Endothelial cell of umbilical vein (primary cell): ENCODE measurements at regions not wholly inside any gene's neighbourhood (a gene's known extent, or its start where the extent isn't known, plus 50 kb on each side); places are given as distances from the start of the nearest gene placed in this dataset.

Source experiments
- EZH2 ChIP-seq: IDR thresholded peaks from 2 replicates; pipeline ENCODE4 v1.6.1; 2012; ENCODE audit warnings: borderline replicate concordance, low read depth, mild to moderate bottlenecking, moderate library complexity, low read length, inconsistent platforms; ENCODE audit not compliant: severe bottlenecking
- FOS ChIP-seq: IDR thresholded peaks from 2 replicates; pipeline ENCODE4 v1.6.1; 2011; ENCODE audit warnings: mild to moderate bottlenecking, low read length, moderate library complexity, borderline replicate concordance; ENCODE audit not compliant: insufficient read depth
- GATA2 ChIP-seq: IDR thresholded peaks from 2 replicates; pipeline ENCODE4 v1.7.0; 2011; ENCODE audit warnings: low read depth, mild to moderate bottlenecking, moderate library complexity, mixed read lengths, low read length; ENCODE audit not compliant: insufficient read length, insufficient read depth
- JUN ChIP-seq: IDR thresholded peaks from 2 replicates; pipeline ENCODE4 v1.6.1; 2011; ENCODE audit warnings: borderline replicate concordance, low read depth; ENCODE audit not compliant: insufficient read length, insufficient read depth
- POLR2A ChIP-seq: IDR thresholded peaks from 2 replicates; pipeline ENCODE4 v1.6.1; 2012; ENCODE audit warnings: low read depth, mild to moderate bottlenecking, control low read depth, low read length
- POLR2AphosphoS5 ChIP-seq: IDR thresholded peaks from 2 replicates; pipeline ENCODE4 v1.6.1; 2012; ENCODE audit warnings: low read depth, mild to moderate bottlenecking, control low read depth, low read length, moderate library complexity; ENCODE audit not compliant: insufficient read depth
- TF ChIP-seq, protein P1 (sequence below), 2 donors: IDR thresholded peaks; 1 replicate in 1 of 2; 2 replicates in 1 of 2; pipeline ENCODE4 v1.5.1; 2011; ENCODE audit warnings: low read length in 2 of 2, mild to moderate bottlenecking in 2 of 2, moderate library complexity in 2 of 2, control low read depth in 1 of 2, inconsistent platforms in 1 of 2, low read depth in 1 of 2; ENCODE audit not compliant: insufficient read depth in 1 of 2; ENCODE audit errors: extremely low read depth in 1 of 2
- TF ChIP-seq, protein P2 (sequence below): IDR thresholded peaks from 2 replicates; pipeline ENCODE4 v1.6.1; 2011; ENCODE audit not compliant: insufficient read depth, insufficient read length

DNA sequence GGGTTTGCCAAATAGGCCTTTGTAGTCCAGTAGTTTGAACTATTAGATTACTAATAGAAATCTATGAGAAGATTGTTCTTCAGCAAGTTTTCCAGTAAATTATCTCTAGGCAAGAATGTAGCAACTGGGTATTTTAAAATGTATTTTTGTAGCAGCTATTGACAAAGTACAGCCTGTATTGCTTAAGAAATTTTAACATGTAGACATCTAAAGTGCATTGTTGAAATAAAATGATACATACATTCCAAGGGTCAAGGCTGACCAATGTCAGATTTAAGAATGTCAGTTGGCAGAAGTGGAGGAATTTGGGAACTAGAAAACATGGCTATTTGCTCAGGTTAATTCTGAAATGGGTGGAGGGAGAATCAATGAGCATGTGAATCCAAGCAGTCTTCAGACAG is 57.5 kb upstream of the ZSWIM6 start:
- TF ChIP-seq POLR2A = no peak
- TF ChIP-seq, protein P1, sequence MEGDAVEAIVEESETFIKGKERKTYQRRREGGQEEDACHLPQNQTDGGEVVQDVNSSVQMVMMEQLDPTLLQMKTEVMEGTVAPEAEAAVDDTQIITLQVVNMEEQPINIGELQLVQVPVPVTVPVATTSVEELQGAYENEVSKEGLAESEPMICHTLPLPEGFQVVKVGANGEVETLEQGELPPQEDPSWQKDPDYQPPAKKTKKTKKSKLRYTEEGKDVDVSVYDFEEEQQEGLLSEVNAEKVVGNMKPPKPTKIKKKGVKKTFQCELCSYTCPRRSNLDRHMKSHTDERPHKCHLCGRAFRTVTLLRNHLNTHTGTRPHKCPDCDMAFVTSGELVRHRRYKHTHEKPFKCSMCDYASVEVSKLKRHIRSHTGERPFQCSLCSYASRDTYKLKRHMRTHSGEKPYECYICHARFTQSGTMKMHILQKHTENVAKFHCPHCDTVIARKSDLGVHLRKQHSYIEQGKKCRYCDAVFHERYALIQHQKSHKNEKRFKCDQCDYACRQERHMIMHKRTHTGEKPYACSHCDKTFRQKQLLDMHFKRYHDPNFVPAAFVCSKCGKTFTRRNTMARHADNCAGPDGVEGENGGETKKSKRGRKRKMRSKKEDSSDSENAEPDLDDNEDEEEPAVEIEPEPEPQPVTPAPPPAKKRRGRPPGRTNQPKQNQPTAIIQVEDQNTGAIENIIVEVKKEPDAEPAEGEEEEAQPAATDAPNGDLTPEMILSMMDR (IDR thresholded peaks at IDR 0.05; ENCODE audit: extremely low read depth in 1 of 2, insufficient read depth in 1 of 2, low read depth in 1 of 2, low read length in 2 of 2) = no peak
- no peak for TF ChIP-seq POLR2AphosphoS5
- TF ChIP-seq EZH2 = no peak
- no peak for TF ChIP-seq FOS
- TF ChIP-seq, protein P2, sequence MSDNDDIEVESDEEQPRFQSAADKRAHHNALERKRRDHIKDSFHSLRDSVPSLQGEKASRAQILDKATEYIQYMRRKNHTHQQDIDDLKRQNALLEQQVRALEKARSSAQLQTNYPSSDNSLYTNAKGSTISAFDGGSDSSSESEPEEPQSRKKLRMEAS = no peak
- TF ChIP-seq JUN = no peak
- no peak for TF ChIP-seq GATA2
